GM12864 (cell line): ENCODE measurements at regions not wholly inside any gene's neighbourhood (a gene's known extent, or its start where the extent isn't known, plus 50 kb on each side); places are given as distances from the start of the nearest gene placed in this dataset.
"Not testable (repeated sequence)": the region's sequence is repeated elsewhere in the genome, so short reads cannot be mapped to it uniquely, and the experiment has no call there.

Experiments used
- DNase-seq: peaks from one replicate; pipeline ENCODE4 v3.0.0-alpha.2; 2011; ENCODE audit warnings: low read depth
- H3K4me3 ChIP-seq: 2 replicates; pipeline ENCODE4 v1.5.1; 2011; ENCODE audit warnings: mild to moderate bottlenecking, low read depth, low read length, control low read depth
- CTCF ChIP-seq: IDR thresholded peaks from 2 replicates; pipeline ENCODE4 v1.5.1; 2011; ENCODE audit warnings: low read depth, mild to moderate bottlenecking, moderate library complexity, low read length, control low read depth, inconsistent platforms; ENCODE audit errors: missing control alignments

- no peak for DNase-seq
- no peak overlapping the region for H3K4me3 ChIP-seq
- no peak for TF ChIP-seq CTCF
These were observed 126.8 kb downstream of the NAA11 start for GRCh38 chr4:79198951-79199587.

GRCh38 chr4:79197275-79198009 is 128.4 kb downstream of the NAA11 start:
- no peak for TF ChIP-seq CTCF
- no peak overlapping the region for H3K4me3 ChIP-seq
- no peak for DNase-seq

GRCh38 chr4:79191292-79191691 is 134.6 kb downstream of the NAA11 start:
- not testable (repeated sequence) for H3K4me3 ChIP-seq, DNase-seq

- TF ChIP-seq CTCF, result no peak
- DNase-seq, result no peak
- no peak overlapping the region for H3K4me3 ChIP-seq
These were observed 140.3 kb downstream of the NAA11 start for GRCh38 chr4:79185526-79186045.

- no peak overlapping the region for H3K4me3 ChIP-seq
- no peak for DNase-seq
- no peak for TF ChIP-seq CTCF
These were observed 141.4 kb downstream of the NAA11 start for GRCh38 chr4:79184476-79184875.

GRCh38 chr4:79182209-79182608 is 143.7 kb downstream of the NAA11 start:
- no peak overlapping the region for H3K4me3 ChIP-seq
- DNase-seq, result no peak
- TF ChIP-seq CTCF, result no peak

- no peak for TF ChIP-seq CTCF
- DNase-seq, result no peak
- no peak overlapping the region for H3K4me3 ChIP-seq
These were observed 144.7 kb downstream of the NAA11 start for GRCh38 chr4:79181190-79181589.
